OCI-LY3 (cell line): ENCODE measurements at regions not wholly inside any gene's neighbourhood (a gene's known extent, or its start where the extent isn't known, plus 50 kb on each side); places are given as distances from the start of the nearest gene placed in this dataset.

ENCODE experiments used
- H2AFZ ChIP-seq: fragments of 200-600, 300-600 bp; shearing (Covaris generic); 2 replicates; pipeline ENCODE4 v1.6.0; 2014; ENCODE audit warnings: antibody characterized with exemption, low read depth, low read length
- H3K27ac ChIP-seq: fragments of 200-600, 300-600 bp; sonication (generic); 2 replicates; pipeline ENCODE4 v1.5.1; 2014; ENCODE audit warnings: mild to moderate bottlenecking, low read length, moderate library complexity, mixed read lengths
- H3K27me3 ChIP-seq: fragments of 200-600, 300-600 bp; sonication (generic); 2 replicates; pipeline ENCODE4 v1.6.1; 2014; ENCODE audit warnings: low read depth, low read length, mixed read lengths
- H3K36me3 ChIP-seq: fragments of 200-600, 300-600 bp; sonication (generic); replicated peaks from 2 replicates; pipeline ENCODE3; 2014; ENCODE audit warnings: low read depth, low read length, mixed read lengths
- H3K4me1 ChIP-seq: fragments of 300-600, 200-600 bp; sonication (generic); 2 replicates; pipeline ENCODE4 v1.6.1; 2014; ENCODE audit warnings: low read length, mixed read lengths
- H3K4me2 ChIP-seq: fragments of 200-600, 300-600 bp; sonication (generic); 2 replicates; pipeline ENCODE4 v1.6.1; 2014; ENCODE audit warnings: low read length, mixed read lengths
- H3K4me3 ChIP-seq: fragments of 300-600, 200-600 bp; sonication (generic); 2 replicates; pipeline ENCODE4 v1.5.1; 2014; ENCODE audit warnings: antibody characterized with exemption, mild to moderate bottlenecking, low read length, moderate library complexity
- H3K79me2 ChIP-seq: fragments of 300-600, 200-600 bp; shearing (Covaris generic); 2 replicates; pipeline ENCODE4 v1.6.1; 2014; ENCODE audit warnings: mild to moderate bottlenecking, low read length, mixed read lengths
- H3K9ac ChIP-seq: fragments of 300-600, 200-600 bp; shearing (Covaris generic); 2 replicates; pipeline ENCODE4 v1.6.0; 2014; ENCODE audit warnings: mild to moderate bottlenecking, low read length, moderate library complexity
- H3K9me3 ChIP-seq: fragments of 200-600, 300-600 bp; shearing (Covaris generic); 2 replicates; pipeline ENCODE4 v1.6.1; 2014; ENCODE audit warnings: low read length, mixed read lengths; ENCODE audit not compliant: insufficient read depth
- H4K20me1 ChIP-seq: fragments of 200-600, 300-600 bp; sonication (generic); 2 replicates; pipeline ENCODE4 v1.6.1; 2016; ENCODE audit warnings: low read length, mixed read lengths; ENCODE audit not compliant: insufficient read depth
- EZH2phosphoT487 ChIP-seq: fragments of 200-600 bp; shearing (Covaris generic); IDR thresholded peaks from 2 replicates; pipeline ENCODE4 v1.6.1; 2018; ENCODE audit warnings: antibody characterized with exemption, mixed run types, low read depth
- TF ChIP-seq, protein P1 (sequence below): fragments of 200-600, 300-600 bp; sonication (generic); IDR thresholded peaks from 2 replicates; pipeline ENCODE4 v1.5.1; 2014; ENCODE audit warnings: antibody characterized with exemption, low read length, low read depth

DNA sequence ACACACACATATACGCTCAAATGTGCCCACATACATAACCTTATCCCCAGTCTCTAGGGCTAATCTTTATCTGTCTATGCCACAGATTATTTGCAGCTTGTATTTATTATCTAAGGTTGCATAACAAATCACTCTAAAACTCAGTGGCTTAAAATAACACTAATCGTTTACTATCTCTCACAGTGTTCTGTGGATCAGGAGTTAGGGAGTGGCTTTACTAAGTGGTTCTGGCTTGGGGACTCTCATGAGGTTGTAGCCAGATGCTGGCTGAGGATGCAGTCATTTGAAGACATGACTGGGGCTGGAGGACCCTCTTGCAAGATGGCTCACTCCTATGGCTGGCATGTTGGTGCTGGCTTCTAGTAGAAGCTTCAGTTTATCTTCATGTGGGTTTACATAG lies 68.5 kb upstream of the LNX1 start:
- Histone ChIP-seq H3K27ac (no peak overlapping the region), H4K20me1 (no peaks in the 10 kb centered on the region), H3K4me2 (no peak overlapping the region), H3K79me2 (no peaks in the 10 kb centered on the region), H3K4me1 (peaks cover 6% of the 10 kb centered on the region), H3K27me3 (no peaks in the 10 kb centered on the region), H3K36me3 (no peaks in the 10 kb centered on the region), H2AFZ (no peak overlapping the region), H3K4me3 (no peak overlapping the region), H3K9me3 (no peaks in the 10 kb centered on the region), H3K9ac (no peak overlapping the region)
- TF ChIP-seq EZH2phosphoT487, result no peak
- TF ChIP-seq, protein P1, sequence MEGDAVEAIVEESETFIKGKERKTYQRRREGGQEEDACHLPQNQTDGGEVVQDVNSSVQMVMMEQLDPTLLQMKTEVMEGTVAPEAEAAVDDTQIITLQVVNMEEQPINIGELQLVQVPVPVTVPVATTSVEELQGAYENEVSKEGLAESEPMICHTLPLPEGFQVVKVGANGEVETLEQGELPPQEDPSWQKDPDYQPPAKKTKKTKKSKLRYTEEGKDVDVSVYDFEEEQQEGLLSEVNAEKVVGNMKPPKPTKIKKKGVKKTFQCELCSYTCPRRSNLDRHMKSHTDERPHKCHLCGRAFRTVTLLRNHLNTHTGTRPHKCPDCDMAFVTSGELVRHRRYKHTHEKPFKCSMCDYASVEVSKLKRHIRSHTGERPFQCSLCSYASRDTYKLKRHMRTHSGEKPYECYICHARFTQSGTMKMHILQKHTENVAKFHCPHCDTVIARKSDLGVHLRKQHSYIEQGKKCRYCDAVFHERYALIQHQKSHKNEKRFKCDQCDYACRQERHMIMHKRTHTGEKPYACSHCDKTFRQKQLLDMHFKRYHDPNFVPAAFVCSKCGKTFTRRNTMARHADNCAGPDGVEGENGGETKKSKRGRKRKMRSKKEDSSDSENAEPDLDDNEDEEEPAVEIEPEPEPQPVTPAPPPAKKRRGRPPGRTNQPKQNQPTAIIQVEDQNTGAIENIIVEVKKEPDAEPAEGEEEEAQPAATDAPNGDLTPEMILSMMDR, result no peak

DNA sequence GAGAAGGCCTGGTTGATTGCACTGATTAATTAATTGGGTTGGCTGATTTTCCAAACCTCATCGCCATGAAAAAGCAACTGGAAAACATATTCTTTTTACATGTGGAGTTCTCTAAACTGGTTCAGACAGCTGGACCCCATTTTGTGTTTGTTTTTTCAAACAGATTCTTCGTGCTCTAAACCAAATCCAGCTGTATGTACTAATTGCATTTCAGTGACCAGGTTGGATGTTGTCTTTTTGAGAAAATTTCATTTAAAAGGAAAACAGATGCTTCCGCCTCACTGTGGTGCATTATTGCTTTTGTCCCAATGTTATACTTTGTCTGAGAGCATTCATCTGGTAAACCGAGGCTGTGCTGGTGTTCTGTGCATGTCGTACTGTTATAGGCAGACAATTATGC lies 67.8 kb upstream of the LNX1 start:
- Histone ChIP-seq H3K9ac (no peak overlapping the region), H3K4me1 (peaks cover 12% of the 10 kb centered on the region), H2AFZ (no peak overlapping the region), H3K4me3 (no peak overlapping the region), H3K27me3 (no peaks in the 10 kb centered on the region), H4K20me1 (no peaks in the 10 kb centered on the region), H3K27ac (no peak overlapping the region), H3K9me3 (no peaks in the 10 kb centered on the region), H3K4me2 (no peak overlapping the region), H3K36me3 (no peaks in the 10 kb centered on the region), H3K79me2 (no peaks in the 10 kb centered on the region)
- TF ChIP-seq, protein P1, result no peak
- TF ChIP-seq EZH2phosphoT487, result no peak

DNA sequence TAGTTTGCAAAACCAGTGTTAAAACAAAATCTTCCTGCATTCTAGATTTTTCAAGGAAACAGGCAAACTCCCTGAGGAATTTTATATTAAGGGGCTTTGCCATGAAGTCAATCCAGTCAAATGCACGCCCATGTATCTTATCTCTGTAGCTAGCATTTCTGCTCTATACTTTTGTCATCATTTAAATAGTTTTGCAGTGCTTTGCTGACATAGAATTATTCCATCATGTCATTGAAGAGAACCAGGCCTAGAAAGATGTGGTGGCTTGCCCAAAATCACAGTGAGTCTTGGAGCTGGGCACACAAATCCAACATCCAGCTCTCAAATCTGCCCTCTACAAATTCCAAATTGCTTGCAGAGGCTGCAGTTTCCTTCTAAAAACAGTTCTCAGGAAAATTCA lies 66.7 kb upstream of the LNX1 start:
- Histone ChIP-seq H2AFZ (no peak overlapping the region), H3K27ac (no peak overlapping the region), H3K79me2 (no peaks in the 10 kb centered on the region), H3K36me3 (no peaks in the 10 kb centered on the region), H3K4me1 (peaks cover 23% of the 10 kb centered on the region), H3K9me3 (no peaks in the 10 kb centered on the region), H3K4me2 (no peak overlapping the region), H3K9ac (no peak overlapping the region), H4K20me1 (no peaks in the 10 kb centered on the region), H3K4me3 (no peak overlapping the region), H3K27me3 (no peaks in the 10 kb centered on the region)
- TF ChIP-seq EZH2phosphoT487, result no peak
- TF ChIP-seq, protein P1, result no peak

DNA sequence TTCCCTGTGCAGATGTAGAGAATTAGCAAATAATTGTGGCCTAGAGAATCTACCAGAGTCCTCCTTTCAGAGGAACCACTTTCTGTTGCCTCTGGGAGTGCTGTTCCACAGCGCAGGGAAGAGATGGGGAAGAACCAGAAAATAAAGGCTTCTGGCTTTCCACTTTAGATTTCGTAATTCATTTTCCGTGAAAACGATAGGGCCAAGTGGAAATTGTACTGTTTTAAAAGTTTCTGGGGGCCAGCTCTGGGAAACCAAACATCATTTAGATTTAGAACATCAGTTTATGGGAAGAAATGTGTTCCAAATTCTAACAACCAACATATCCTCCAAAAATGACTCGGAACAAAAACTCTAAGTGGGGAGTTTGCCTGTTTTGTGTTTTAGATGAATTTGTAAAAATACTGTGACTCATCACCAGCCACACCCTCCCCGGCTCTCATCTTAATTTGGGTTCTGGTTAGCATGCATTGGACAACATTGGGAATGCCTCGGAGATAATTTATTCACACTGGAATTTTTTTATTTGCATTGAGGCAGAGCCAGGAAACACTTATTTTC lies 65.2 kb upstream of the LNX1 start:
- no peaks in the 10 kb centered on the region for H3K79me2 ChIP-seq
- H3K36me3 ChIP-seq, result no peaks in the 10 kb centered on the region
- TF ChIP-seq, protein P1, result 0 out of 2 replicates have a peak, but pooled peaks have one; percentile 7
- no peak for TF ChIP-seq EZH2phosphoT487
- peaks cover 25% of the 10 kb centered on the region for H3K4me1 ChIP-seq
- H4K20me1 ChIP-seq, result no peaks in the 10 kb centered on the region
- H3K4me2 ChIP-seq, result no peak overlapping the region
- no peak overlapping the region for H3K4me3 ChIP-seq
- H3K9ac ChIP-seq, result no peak overlapping the region
- no peak overlapping the region for H3K27ac ChIP-seq
- no peak overlapping the region for H2AFZ ChIP-seq
- H3K27me3 ChIP-seq, result no peaks in the 10 kb centered on the region
- H3K9me3 ChIP-seq, result no peaks in the 10 kb centered on the region
